ENCODE measurements at regions not wholly inside any gene's neighbourhood (a gene's known extent, or its start where the extent isn't known, plus 50 kb on each side); places are given as distances from the start of the nearest gene placed in this dataset.

- peak; percentile 50 for DNase-seq
Observed at GRCh38 chr4:120977435-120977997, 55.0 kb upstream of the PRDM5 start.

DNA sequence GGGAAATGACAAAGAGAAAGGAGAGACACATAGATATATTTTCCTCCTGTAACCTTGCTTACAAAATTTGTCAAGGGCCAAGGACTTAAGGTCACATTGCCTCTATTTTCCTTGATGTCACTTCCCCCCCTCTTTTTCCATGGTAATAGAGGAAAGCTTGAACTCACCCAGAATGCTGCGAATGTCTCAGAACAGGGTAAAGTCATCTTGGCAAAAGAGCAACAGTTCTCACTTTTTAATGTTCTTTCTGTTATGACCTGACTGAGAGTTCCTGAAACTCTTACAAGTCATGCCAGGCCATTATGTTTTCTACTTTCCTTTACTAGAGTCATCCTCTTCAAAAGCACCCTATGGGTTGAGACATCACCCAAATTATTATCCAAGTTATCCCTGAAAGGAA is 50.7 kb upstream of the PRDM5 start:
- no peak for DNase-seq

Measured in fibroblast of skin of right quadriceps (primary cell).